NCI-H526 treated with DMSO at 0.1 percent for 48 hours (cell line): ENCODE measurements at regions not wholly inside any gene's neighbourhood (a gene's known extent, or its start where the extent isn't known, plus 50 kb on each side); places are given as distances from the start of the nearest gene placed in this dataset.
"Not testable (repeated sequence)": the region's sequence is repeated elsewhere in the genome, so short reads cannot be mapped to it uniquely, and the experiment has no call there.

Source experiments
- DNase-seq: peaks from one replicate; lab custom pipeline; 2025; lab: John Stamatoyannopoulos, UW

GRCh38 chrX:40245488-40246071 is 147.8 kb upstream of the BCOR start:
- no peak for DNase-seq

- no peak for DNase-seq
Observed at GRCh38 chrX:40244980-40245379, 147.2 kb upstream of the BCOR start.

- DNase-seq, result no peak
Observed at GRCh38 chrX:40243755-40244515, 146.2 kb upstream of the BCOR start.

DNA sequence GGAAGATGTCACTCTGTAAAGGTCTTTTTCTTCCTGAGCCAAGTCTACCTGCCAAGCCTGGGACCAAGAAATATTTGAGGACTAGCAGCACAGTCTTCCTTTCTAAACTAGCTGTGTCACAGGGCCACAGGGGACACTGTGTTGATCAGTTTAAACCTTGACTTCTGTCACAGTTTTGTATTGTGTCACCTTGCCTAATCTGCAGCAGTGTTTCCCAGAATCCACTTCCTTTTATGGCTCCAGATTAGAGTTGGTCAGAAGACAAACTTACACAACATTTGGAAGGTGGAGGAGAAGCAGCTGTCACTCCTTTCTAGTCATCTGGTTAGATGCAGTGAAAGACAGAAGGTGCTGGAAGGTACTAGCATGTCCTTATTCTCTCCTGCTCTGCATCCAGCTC is 143.1 kb upstream of the BCOR start:
- no peak for DNase-seq

- no peak for DNase-seq
Observed at GRCh38 chrX:40237731-40238178, 140.0 kb upstream of the BCOR start.

DNA sequence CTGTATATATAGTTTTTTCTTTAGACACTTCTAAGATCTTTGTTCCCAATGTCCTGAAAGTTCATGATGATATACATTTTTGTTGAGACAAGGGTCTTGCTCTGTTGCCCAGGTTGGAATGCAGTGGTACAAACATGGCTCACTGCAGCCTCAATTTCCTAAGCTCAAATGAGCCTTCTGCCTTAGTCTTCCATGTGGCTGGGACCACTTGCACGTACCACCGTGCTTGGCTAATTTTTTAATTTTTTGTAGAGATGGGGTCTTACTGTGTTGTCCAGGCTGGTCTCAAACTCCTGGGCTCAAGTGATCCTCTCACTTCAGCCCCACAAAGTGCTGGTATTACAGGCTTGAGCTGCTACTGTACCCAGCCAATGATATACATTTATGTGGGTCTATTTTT is 132.9 kb upstream of the BCOR start:
- no peak for DNase-seq

DNA sequence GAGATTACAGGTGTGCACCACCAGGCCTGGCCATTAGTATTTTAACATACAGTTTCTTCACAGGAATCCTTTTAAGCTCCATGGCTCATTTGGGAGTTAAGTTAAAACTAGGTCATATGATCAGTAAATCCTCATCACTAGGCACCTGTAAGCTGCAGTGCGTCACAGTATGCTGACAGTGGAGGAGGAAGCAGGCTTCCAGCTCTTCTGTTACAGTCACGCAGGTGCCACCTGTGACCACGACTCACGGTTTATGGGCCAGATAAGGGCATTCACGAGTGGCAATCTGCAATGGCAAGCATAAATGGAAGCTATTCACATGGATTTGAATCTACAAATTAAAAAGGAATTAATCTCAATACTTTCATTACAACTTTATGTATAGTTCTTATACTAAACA is 129.4 kb upstream of the BCOR start:
- no peak for DNase-seq

DNA sequence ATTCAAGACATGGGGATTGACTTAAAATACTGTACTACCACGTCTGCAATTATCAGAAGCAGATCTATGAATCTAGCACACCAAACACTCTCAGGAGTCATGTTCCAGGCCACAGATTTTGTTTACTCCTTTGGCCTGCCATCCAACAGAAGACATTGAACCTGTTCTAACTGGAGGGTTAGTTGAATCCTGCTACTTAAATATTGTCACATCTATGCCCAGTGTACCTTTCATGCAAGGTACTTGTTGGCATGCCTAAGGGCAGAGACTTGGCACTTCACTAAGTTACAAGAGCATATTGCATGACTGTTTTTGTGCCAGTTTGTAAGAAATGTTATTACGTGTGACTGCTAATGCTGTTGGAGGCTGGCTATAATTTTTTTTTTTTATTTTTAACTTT is 126.9 kb upstream of the BCOR start:
- no peak for DNase-seq

DNA sequence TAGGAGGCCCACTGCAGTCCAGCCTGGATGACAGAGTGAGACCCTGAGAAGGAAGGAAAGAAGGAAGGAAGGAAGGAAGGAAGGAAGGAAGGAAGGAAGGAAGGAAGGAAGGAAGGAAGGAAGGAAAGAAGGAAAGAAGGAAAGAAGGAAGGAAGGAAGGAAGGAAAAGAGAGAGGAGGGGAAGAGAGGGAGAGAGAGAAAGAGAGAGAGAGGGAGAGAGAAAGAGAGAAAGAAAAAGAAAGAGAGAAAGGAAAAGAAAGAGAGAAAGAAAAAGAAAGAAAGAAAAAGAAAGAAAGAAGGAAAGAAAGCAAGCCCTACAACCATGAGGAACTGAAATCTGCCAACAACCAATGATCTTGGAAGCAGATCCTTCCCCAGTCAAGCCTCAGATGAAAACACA is 124.9 kb upstream of the BCOR start:
- DNase-seq, result not testable (repeated sequence)

GRCh38 chrX:40213092-40213491 is 115.3 kb upstream of the BCOR start:
- no peak for DNase-seq

DNA sequence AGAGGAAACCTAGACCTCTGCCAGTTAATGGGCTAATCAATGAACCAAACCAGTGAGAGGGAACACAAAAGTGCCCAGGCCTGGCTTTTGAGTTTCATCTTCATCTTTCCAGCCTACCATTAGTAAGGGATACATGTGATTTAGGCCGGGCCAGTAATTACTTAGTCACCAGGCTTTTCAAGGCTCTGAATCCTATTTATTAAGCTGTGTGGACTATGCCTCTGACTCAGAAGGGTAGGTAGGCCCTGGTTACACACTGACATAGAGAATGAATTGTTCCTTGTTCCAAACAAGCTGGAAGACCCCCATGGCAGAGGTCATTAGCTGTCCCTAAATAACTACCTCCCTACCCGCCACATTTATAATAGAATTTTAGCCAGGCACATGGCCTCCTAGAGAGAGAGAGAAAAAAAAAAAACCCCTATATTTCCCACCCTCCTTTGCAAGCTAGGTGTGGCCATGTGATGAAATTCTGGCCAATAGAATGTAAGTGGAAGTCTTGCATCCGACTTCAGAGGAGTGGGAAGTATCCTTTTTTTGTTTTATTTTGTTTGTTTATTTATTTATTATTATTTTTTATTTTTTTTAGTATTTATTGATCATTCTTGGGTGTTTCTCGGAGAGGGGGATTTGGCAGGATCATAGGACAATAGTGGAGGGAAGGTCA is 112.3 kb upstream of the BCOR start:
- DNase-seq, result no peak

- DNase-seq, result no peak
Observed at GRCh38 chrX:40207626-40208025, 109.9 kb upstream of the BCOR start.

DNA sequence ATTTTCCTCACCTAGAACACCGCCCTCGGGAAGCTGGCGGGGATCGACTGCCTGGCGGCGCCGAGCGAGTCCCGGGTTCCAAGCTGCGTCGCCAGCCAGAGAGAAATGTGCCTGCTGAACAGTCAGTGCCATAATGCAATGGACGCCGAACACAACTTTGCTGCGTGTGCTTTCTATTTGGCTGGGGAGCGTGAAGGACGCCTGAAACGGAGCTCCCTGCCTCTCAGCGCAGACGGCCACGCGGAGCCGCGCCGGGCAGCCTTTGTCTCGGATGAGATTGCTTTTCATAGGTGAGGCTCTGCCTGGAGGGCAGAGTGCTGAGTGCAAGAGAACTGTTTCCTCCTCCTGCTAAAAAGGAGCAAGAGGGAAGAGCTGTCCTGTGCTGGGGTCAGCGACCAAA is 107.7 kb upstream of the BCOR start:
- no peak for DNase-seq

GRCh38 chrX:40202456-40202855 is 104.7 kb upstream of the BCOR start:
- DNase-seq, result no peak

DNA sequence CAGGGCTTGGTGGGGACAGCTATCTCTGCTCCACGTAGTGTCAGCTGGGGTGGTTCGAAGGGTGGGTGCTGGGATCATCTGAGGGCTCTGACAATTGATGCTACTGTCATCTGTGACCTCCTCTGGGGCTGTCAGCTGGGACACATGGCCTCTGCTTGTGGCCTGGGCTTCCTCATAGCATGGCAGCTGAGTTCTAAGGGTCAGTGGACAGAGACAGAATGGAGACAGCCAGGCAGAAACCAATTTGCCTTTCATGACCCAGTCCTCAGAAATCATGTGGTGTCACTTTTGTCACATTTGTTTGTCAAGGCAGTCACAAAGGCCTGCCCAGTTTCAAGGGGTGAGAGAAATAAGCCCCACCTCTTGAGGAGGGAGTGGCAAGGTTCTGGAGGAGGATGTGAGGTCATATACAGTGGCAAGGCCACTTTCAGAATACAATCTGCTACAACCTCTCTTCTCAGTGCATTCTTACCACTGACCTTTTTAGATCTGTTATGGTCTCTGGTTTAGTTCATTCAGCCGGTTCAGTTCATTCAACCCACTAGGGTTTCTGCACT is 103.6 kb upstream of the BCOR start:
- no peak for DNase-seq

- no peak for DNase-seq
Observed at GRCh38 chrX:40199704-40200103, 101.9 kb upstream of the BCOR start.

- no peak for DNase-seq
Observed at GRCh38 chrX:40197071-40197470, 99.3 kb upstream of the BCOR start.

DNA sequence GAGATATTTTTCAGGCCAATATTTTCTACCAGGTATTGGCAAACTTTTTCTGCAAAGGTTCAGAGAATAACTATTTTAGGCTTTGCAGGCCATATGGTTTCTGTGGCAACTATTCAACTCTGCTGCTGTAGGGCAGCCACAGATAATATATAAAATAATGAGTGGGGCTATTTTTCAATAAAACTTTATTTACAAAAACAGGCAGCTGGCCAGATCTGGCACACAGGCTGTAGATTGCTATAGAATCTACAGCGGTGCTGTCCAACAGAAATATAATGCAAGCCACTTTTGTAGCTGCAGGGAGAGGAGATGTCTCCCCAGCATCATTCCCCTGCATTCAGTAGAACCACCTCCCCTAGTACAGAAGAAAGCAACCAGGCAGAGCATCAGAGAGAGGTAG is 97.6 kb upstream of the BCOR start:
- DNase-seq, result no peak

GRCh38 chrX:40192196-40192595 is 94.4 kb upstream of the BCOR start:
- DNase-seq, result no peak

DNA sequence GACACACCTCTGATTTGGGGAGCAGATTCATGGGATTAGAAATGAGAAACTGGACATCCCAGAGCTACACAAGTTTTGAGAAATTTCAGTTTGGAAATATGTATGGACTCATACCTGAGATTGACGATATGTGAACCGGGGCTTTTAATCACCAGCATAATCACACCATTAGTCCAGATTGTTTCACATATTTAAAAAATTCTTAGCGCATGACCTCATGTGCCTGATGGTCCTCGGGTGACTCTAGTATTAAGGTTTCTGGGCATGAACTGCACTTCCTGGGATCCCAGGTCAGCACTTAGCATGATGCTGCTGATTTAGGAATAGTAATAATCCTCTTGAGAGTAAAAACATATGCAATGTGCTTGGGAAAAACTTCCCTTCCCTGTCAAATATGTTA is 91.9 kb upstream of the BCOR start:
- no peak for DNase-seq

DNA sequence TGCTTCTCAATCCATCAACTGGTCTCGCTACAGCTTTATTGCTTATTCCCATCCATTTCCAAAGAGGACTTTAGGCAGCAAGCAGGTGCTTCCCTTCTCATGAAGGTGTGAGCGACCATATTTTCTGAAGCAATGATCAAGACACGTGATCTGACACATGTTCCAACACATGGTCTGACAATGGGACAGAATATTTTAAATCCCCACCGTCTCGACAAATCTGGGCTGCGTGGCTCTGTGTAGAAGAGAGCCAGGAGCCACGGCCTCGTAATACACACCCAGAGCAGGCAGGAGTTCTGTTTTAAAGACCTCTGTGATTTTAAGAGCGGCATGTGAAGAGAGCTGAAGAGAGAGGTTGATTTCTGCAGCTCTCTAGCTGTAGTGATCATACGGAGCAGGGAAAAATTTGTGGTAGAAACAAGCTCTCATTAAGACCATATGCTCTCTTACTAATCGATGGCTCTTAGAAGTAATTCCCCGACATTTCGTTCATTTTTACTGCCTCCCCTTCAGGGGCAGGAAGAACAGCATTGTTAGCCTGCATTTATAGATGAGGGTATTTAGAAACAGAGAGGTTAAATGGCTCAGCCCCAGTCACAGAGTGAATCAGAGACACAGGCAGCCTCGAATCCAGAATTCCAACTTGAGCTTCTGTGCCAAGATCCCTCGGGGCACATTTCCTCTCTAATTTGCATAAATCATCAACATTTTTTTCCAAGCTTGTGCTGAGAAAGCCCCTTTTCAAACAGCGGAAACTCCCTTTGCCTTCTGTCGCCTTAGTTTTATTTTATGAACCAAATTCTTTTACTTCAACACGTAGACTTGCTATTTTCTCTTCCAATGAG is 91.0 kb upstream of the BCOR start:
- peak; percentile 74 for DNase-seq

DNA sequence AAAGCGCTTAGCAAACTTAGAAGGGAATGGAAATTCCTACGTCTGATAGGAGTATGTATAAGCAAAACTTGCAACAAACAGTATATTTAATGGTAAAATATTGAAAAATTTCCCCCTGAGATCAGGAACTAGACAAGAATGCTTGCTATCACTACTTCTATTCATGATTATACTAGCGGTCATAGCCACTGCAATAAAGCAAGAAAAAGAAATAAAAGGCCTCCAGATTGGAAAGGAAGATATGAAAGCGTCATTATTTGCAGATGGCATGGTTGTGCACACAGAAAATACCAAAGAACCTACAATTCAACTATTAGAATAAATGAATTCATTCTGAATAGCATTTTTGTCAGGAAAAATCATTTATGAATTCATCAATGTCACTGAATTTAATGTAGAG is 87.2 kb upstream of the BCOR start:
- no peak for DNase-seq
